Liver (tissue), 8 donors: ENCODE measurements at regions not wholly inside any gene's neighbourhood (a gene's known extent, or its start where the extent isn't known, plus 50 kb on each side); places are given as distances from the start of the nearest gene placed in this dataset.

Experiments used
- DNase-seq: peaks from one replicate; pipeline ENCODE4 v3.0.0-alpha.2; 2017; ENCODE audit warnings: low spot score
- H3K27ac ChIP-seq, 2 donors: one replicate each; pipeline ENCODE4 v1.7.0; 2013; ENCODE audit warnings: inconsistent platforms in 2 of 2, low read length in 2 of 2, control low read depth in 1 of 2, low read depth in 1 of 2, mild to moderate bottlenecking in 1 of 2
- H3K27me3 ChIP-seq, 4 donors: one replicate each; pipeline versions ENCODE4 v1.6.1 to v1.7.0; 2013; ENCODE audit warnings: low read length in 3 of 4, inconsistent platforms in 1 of 4, mild to moderate bottlenecking in 1 of 4, moderate library complexity in 1 of 4; ENCODE audit not compliant: control insufficient read depth in 4 of 4, insufficient read depth in 4 of 4
- H3K36me3 ChIP-seq, 4 donors: one replicate each; pipeline versions ENCODE4 v1.6.1 to v1.7.0; 2013; ENCODE audit warnings: low read length in 3 of 4, mild to moderate bottlenecking in 3 of 4, low read depth in 1 of 4, moderate library complexity in 1 of 4; ENCODE audit not compliant: control insufficient read depth in 4 of 4, insufficient read depth in 3 of 4
- H3K4me1 ChIP-seq, 4 donors: one replicate each; pipeline versions ENCODE4 v1.6.1 to v1.7.0; 2013; ENCODE audit warnings: low read length in 3 of 4, mild to moderate bottlenecking in 3 of 4, moderate library complexity in 1 of 4; ENCODE audit not compliant: control insufficient read depth in 4 of 4, insufficient read depth in 4 of 4
- H3K4me3 ChIP-seq, 3 donors: one replicate each; pipeline versions ENCODE4 v1.6.1 to v1.7.0; 2013; ENCODE audit warnings: low read length in 3 of 3, control low read depth in 1 of 3, low read depth in 1 of 3, mild to moderate bottlenecking in 1 of 3
- H3K9ac ChIP-seq, 2 donors: one replicate each; pipeline ENCODE4 v1.7.0; 2013; ENCODE audit warnings: low read length in 2 of 2, mild to moderate bottlenecking in 2 of 2, moderate library complexity in 2 of 2, control low read depth in 1 of 2, low read depth in 1 of 2
- H3K9me3 ChIP-seq, 4 donors: one replicate each; pipeline versions ENCODE4 v1.6.1 to v1.7.0; 2013; ENCODE audit warnings: low read length in 3 of 4; ENCODE audit not compliant: control insufficient read depth in 4 of 4
- EGR1 ChIP-seq, 2 donors: IDR thresholded peaks; 2 replicates each; pipeline ENCODE4 v1.6.1; 2016 to 2018; ENCODE audit warnings: antibody characterized with exemption in 2 of 2, low read depth in 2 of 2
- FOXA1 ChIP-seq: IDR thresholded peaks from 2 replicates; pipeline ENCODE4 v1.6.1; 2016; ENCODE audit warnings: antibody characterized with exemption
- FOXA2 ChIP-seq: IDR thresholded peaks from 2 replicates; pipeline ENCODE4 v1.6.1; 2016; ENCODE audit warnings: antibody characterized with exemption
- GABPA ChIP-seq, 2 donors: IDR thresholded peaks in 1 of 2; conservative IDR thresholded peaks in 1 of 2; 2 replicates each; pipeline ENCODE4 v1.6.1; 2016; ENCODE audit warnings: antibody characterized with exemption in 2 of 2, mild to moderate bottlenecking in 1 of 2, moderate library complexity in 1 of 2
- HNF4A ChIP-seq, 2 donors: conservative IDR thresholded peaks; 2 replicates each; pipeline ENCODE4 v1.6.1; 2016; ENCODE audit warnings: antibody characterized with exemption in 2 of 2, mild to moderate bottlenecking in 2 of 2
- HNF4G ChIP-seq: IDR thresholded peaks from 2 replicates; pipeline ENCODE4 v1.6.1; 2016; ENCODE audit warnings: antibody characterized with exemption
- JUND ChIP-seq, 2 donors: IDR thresholded peaks; 2 replicates each; pipeline ENCODE4 v1.6.1; 2016; ENCODE audit warnings: antibody characterized with exemption in 2 of 2
- NR2F2 ChIP-seq: IDR thresholded peaks from 2 replicates; pipeline ENCODE4 v1.6.1; 2016; ENCODE audit warnings: antibody characterized with exemption
- RAD21 ChIP-seq, 2 donors: IDR thresholded peaks; 2 replicates each; pipeline ENCODE4 v1.6.1; 2016; ENCODE audit warnings: antibody characterized with exemption in 2 of 2, mild to moderate bottlenecking in 2 of 2
- RXRA ChIP-seq, 2 donors: IDR thresholded peaks; 2 replicates each; pipeline ENCODE4 v1.6.1; 2017 to 2018; ENCODE audit warnings: antibody characterized with exemption in 2 of 2, mild to moderate bottlenecking in 1 of 2
- SP1 ChIP-seq: IDR thresholded peaks from 2 replicates; pipeline ENCODE4 v1.6.1; 2018; ENCODE audit warnings: antibody characterized with exemption, mild to moderate bottlenecking
- TAF1 ChIP-seq: conservative IDR thresholded peaks from 2 replicates; pipeline ENCODE4 v1.6.1; 2016; ENCODE audit warnings: antibody characterized with exemption, mild to moderate bottlenecking
- YY1 ChIP-seq: IDR thresholded peaks from 2 replicates; pipeline ENCODE4 v1.6.1; 2016; ENCODE audit warnings: antibody characterized with exemption, mild to moderate bottlenecking
- WGBS: extraction: QIAGEN DNeasy Blood & Tissue Kit; methylation state at CpG from one replicate; pipeline ENCODE4 v1.1.7; 2013; 5-methylcytosine and 5-hydroxymethylcytosine counted together
- TF ChIP-seq, protein P1 (sequence below): fragments of 150-350 bp; IDR thresholded peaks from 2 replicates; pipeline ENCODE4 v1.5.1; 2017; ENCODE audit warnings: improper control_type of control experiment, low read depth, low read length; ENCODE audit not compliant: missing input control
- TF ChIP-seq, protein P2 (sequence below): IDR thresholded peaks from 2 replicates; pipeline ENCODE4 v1.6.1; 2016; ENCODE audit warnings: antibody characterized with exemption
- TF ChIP-seq, protein P3 (sequence below): IDR thresholded peaks from 2 replicates; pipeline ENCODE4 v1.6.1; 2016; ENCODE audit warnings: antibody characterized with exemption
- TF ChIP-seq, protein P4 (sequence below): IDR thresholded peaks from 2 replicates; pipeline ENCODE4 v1.6.1; 2016; ENCODE audit warnings: antibody characterized with exemption
- donor health status: healthy.
- donor health status: healthy.
- donor health status: healthy.
- donor health status: healthy.
- donor health status: healthy.

DNA sequence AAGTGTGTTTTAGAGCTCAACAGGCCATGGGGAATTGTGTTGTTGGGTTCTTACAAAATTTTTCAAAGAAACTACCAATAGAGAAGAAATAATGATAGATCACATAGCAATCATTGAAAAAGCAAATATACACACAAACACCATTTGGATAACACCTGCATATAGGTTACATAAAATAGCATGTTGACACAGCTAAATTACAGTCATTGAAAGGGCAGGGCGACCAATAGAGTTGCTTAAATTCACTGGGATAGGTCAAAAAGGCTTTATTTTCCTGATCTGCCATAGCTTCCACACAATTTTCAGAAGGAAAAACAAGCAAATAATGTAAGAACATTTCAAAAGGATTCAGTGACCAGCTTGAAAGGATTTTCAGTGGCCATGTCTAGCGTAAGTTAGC, 57.9 kb upstream of the FGGY start:
- DNase-seq: no peak
- 90% methylated on average over 2 of the region's 2 CpGs for WGBS
- Histone ChIP-seq H3K4me3 (no peak overlapping the region), H3K36me3 (no peaks in the 10 kb centered on the region), H3K27me3 (no peaks in the 10 kb centered on the region), H3K27ac (no peak overlapping the region), H3K4me1 (no peaks in the 10 kb centered on the region), H3K9ac (no peak overlapping the region), H3K9me3 (no peaks in the 10 kb centered on the region)
- no peak for TF ChIP-seq YY1
- TF ChIP-seq, protein P1, sequence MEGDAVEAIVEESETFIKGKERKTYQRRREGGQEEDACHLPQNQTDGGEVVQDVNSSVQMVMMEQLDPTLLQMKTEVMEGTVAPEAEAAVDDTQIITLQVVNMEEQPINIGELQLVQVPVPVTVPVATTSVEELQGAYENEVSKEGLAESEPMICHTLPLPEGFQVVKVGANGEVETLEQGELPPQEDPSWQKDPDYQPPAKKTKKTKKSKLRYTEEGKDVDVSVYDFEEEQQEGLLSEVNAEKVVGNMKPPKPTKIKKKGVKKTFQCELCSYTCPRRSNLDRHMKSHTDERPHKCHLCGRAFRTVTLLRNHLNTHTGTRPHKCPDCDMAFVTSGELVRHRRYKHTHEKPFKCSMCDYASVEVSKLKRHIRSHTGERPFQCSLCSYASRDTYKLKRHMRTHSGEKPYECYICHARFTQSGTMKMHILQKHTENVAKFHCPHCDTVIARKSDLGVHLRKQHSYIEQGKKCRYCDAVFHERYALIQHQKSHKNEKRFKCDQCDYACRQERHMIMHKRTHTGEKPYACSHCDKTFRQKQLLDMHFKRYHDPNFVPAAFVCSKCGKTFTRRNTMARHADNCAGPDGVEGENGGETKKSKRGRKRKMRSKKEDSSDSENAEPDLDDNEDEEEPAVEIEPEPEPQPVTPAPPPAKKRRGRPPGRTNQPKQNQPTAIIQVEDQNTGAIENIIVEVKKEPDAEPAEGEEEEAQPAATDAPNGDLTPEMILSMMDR: no peak
- TF ChIP-seq TAF1: no peak
- no peak for TF ChIP-seq FOXA1
- no peak for TF ChIP-seq FOXA2
- TF ChIP-seq, protein P2, sequence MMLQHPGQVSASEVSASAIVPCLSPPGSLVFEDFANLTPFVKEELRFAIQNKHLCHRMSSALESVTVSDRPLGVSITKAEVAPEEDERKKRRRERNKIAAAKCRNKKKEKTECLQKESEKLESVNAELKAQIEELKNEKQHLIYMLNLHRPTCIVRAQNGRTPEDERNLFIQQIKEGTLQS: no peak
- TF ChIP-seq EGR1 (IDR thresholded peaks at IDR 0.05; ENCODE audit: low read depth in 2 of 2): no peak
- no peak for TF ChIP-seq NR2F2
- TF ChIP-seq, protein P3, sequence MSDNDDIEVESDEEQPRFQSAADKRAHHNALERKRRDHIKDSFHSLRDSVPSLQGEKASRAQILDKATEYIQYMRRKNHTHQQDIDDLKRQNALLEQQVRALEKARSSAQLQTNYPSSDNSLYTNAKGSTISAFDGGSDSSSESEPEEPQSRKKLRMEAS: no peak
- TF ChIP-seq RAD21 (IDR thresholded peaks at IDR 0.05): no peak
- TF ChIP-seq JUND (IDR thresholded peaks at IDR 0.05): no peak
- no peak for TF ChIP-seq RXRA (IDR thresholded peaks at IDR 0.05)
- TF ChIP-seq GABPA (IDR thresholded peaks at IDR 0.05 in 1 of 2, conservative IDR thresholded peaks at IDR 0.05 in 1 of 2): no peak
- no peak for TF ChIP-seq HNF4G
- TF ChIP-seq, protein P4, sequence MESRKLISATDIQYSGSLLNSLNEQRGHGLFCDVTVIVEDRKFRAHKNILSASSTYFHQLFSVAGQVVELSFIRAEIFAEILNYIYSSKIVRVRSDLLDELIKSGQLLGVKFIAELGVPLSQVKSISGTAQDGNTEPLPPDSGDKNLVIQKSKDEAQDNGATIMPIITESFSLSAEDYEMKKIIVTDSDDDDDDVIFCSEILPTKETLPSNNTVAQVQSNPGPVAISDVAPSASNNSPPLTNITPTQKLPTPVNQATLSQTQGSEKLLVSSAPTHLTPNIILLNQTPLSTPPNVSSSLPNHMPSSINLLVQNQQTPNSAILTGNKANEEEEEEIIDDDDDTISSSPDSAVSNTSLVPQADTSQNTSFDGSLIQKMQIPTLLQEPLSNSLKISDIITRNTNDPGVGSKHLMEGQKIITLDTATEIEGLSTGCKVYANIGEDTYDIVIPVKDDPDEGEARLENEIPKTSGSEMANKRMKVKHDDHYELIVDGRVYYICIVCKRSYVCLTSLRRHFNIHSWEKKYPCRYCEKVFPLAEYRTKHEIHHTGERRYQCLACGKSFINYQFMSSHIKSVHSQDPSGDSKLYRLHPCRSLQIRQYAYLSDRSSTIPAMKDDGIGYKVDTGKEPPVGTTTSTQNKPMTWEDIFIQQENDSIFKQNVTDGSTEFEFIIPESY: no peak
- TF ChIP-seq SP1: no peak

DNA sequence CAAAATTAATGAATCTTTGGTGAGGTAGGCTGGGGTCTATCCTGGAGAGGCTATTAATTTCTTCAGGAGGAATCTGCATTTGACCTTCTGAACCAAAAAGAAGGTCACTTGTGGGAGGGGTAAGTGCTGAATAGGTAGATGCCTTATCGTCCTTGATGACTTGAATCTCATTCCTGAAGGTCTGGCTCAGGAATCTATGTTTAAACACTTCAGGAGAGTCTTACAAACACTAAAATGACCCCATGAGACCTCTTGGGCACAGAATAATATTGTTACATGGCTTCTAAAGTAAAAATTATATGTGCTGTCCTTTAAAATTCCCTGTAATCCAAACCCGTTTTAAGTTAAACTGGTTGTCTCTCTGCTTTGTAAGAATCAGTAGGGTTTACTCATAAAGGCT, 55.0 kb upstream of the FGGY start:
- no peaks in the 10 kb centered on the region for H3K36me3 ChIP-seq
- H3K27me3 ChIP-seq: no peaks in the 10 kb centered on the region
- no peaks in the 10 kb centered on the region for H3K4me1 ChIP-seq
- TF ChIP-seq SP1: no peak
- TF ChIP-seq HNF4A (conservative IDR thresholded peaks at IDR 0.05): no peak
- TF ChIP-seq FOXA1: no peak
- TF ChIP-seq HNF4G: no peak
- no peak for TF ChIP-seq RXRA (IDR thresholded peaks at IDR 0.05)
- TF ChIP-seq JUND (IDR thresholded peaks at IDR 0.05): no peak
- no peak for TF ChIP-seq GABPA (IDR thresholded peaks at IDR 0.05 in 1 of 2, conservative IDR thresholded peaks at IDR 0.05 in 1 of 2)
- TF ChIP-seq, protein P4: no peak
- no peak for TF ChIP-seq YY1
- TF ChIP-seq, protein P1: no peak
- H3K9ac ChIP-seq: no peak overlapping the region
- H3K27ac ChIP-seq: no peak overlapping the region
- DNase-seq: no peak
- no peak overlapping the region for H3K4me3 ChIP-seq
- WGBS: 97% methylated on average over 2 of the region's 2 CpGs
- H3K9me3 ChIP-seq: no peaks in the 10 kb centered on the region
